ENCODE measurements at regions not wholly inside any gene's neighbourhood (a gene's known extent, or its start where the extent isn't known, plus 50 kb on each side); places are given as distances from the start of the nearest gene placed in this dataset.

DNA sequence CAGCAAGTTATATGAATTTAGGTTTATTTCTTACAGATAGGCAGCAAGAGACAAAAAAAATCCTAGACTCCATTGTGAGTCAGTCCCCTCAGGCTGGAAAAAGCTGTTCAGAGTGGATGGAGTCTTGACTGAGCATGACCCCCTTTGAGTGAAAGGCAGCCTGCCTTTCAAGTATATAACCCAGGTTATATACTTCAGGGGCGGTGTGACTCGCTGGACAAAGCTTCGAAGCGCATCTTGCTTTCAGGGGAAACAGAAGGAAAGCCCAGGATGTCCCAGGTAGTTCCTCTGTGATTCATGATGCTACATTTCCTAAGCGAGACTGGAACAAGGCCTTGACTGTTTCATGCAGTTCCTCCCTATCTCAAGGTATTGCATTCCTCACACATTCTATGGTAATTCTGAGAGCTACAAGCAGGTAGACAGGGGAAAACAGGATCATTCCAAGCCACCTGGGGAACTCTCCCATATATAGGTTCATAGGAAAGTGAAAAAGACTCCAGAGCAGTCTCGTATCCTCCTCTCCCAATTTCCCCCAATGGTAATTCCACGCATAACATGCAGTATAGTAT is 1244.1 kb upstream of the CDH6 start:
- no peak for TF ChIP-seq CTCF (IDR thresholded peaks at IDR 0.05; ENCODE audit: low read length, missing control alignments)
- no peak for DNase-seq (ENCODE audit: low read depth)
- no peak overlapping the region for H3K4me3 ChIP-seq (replicated peaks; ENCODE audit: low read depth, low read length)

GRCh38 chr5:29944327-29944726 is 1249.2 kb upstream of the CDH6 start:
- TF ChIP-seq CTCF (IDR thresholded peaks at IDR 0.05; ENCODE audit: low read length, missing control alignments): no peak
- no peak for DNase-seq (ENCODE audit: low read depth)
- H3K4me3 ChIP-seq (replicated peaks; ENCODE audit: low read depth, low read length): no peak overlapping the region

DNA sequence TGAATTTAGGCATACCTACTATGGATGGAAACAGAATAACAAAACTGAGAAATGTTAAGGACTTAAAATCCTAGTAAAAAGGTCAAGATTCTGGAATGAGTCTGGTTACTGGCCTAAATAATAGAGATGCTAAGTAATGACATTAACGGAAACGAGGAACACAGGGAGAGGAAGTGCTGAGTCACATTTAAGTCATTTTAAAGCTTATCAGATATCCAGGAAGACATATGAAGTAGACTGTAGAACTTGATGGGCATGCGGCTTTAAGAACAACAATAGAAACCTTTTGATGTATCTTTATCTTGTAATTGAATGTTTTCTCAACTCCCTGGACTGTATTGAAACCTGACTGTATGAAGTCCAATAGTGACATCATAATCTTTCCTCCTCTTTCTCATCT is 1251.4 kb upstream of the CDH6 start:
- TF ChIP-seq CTCF (IDR thresholded peaks at IDR 0.05; ENCODE audit: low read length, missing control alignments): no peak
- DNase-seq (ENCODE audit: low read depth): no peak
- H3K4me3 ChIP-seq (replicated peaks; ENCODE audit: low read depth, low read length): no peak overlapping the region

DNA sequence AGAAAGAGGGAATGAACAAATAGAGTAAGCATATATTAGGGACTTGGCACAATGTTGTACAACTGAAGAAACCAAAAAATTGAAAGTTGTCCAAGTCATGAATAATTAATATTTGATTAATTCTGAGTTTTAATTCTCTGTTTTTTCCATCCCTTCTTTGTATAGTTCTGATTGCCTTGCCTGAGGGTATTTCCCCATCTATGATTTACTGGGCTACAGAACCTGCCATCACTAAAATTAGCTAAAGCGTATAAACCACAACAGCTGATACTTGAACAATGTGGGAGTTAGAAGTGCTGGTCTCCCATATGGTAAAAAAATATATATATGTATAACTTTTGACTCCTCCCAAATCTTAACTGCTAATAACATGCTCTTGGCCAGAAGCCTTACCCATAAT is 1253.5 kb upstream of the CDH6 start:
- no peak for DNase-seq (ENCODE audit: low read depth)
- H3K4me3 ChIP-seq (replicated peaks; ENCODE audit: low read depth, low read length): no peak overlapping the region
- TF ChIP-seq CTCF (IDR thresholded peaks at IDR 0.05; ENCODE audit: low read length, missing control alignments): no peak

GRCh38 chr5:29935371-29935770 is 1258.1 kb upstream of the CDH6 start:
- no peak for TF ChIP-seq CTCF (IDR thresholded peaks at IDR 0.05; ENCODE audit: low read length, missing control alignments)
- no peak overlapping the region for H3K4me3 ChIP-seq (replicated peaks; ENCODE audit: low read depth, low read length)
- DNase-seq (ENCODE audit: low read depth): no peak

GRCh38 chr5:29930316-29930715 is 1263.2 kb upstream of the CDH6 start:
- DNase-seq (ENCODE audit: low read depth): no peak
- H3K4me3 ChIP-seq (replicated peaks; ENCODE audit: low read depth, low read length): no peak overlapping the region
- no peak for TF ChIP-seq CTCF (IDR thresholded peaks at IDR 0.05; ENCODE audit: low read length, missing control alignments)

DNA sequence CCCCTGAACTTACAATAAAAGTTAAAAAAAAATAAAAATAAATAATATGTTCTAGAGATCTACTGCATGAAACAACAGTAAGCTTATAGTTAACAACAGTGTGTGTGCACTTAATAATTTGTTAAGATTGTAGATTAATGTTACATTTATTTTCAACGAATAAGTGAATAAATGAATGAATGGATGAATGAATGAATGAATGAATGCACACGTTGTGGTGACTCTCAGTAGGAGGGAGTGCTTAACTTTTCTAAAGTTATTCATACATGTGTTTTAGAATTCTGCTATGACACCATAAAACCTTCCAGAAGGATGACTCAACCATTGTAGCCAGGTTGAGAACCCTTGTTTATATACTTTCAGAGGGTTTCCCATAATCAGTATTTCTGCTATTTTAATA is 1269.4 kb upstream of the CDH6 start:
- H3K4me3 ChIP-seq (replicated peaks; ENCODE audit: low read depth, low read length): no peak overlapping the region
- DNase-seq (ENCODE audit: low read depth): no peak
- TF ChIP-seq CTCF (IDR thresholded peaks at IDR 0.05; ENCODE audit: low read length, missing control alignments): no peak

Data from fibroblast of pulmonary artery (primary cell).